ENCODE measurements at regions not wholly inside any gene's neighbourhood (a gene's known extent, or its start where the extent isn't known, plus 50 kb on each side); places are given as distances from the start of the nearest gene placed in this dataset.

- peaks cover 0 to 3% (median 0%) of the 10 kb centered on the region in 9 donors for H3K27me3 ChIP-seq
- no peak overlapping the region for H3K27ac ChIP-seq
- intact Hi-C loops (cut with DNase I), result no loop called here
- no peaks in the 10 kb centered on the region for H3K9me3 ChIP-seq
- WGBS, 4 donors, result 88 to 91% (median 89%) methylated on average over 16 to 20 of the region's 20 CpGs
- H3K36me3 ChIP-seq, result no peaks in the 10 kb centered on the region
- TF ChIP-seq POLR2A (IDR thresholded peaks at IDR 0.05) (no peak), CTCF (IDR thresholded peaks at IDR 0.05) (no peak)
- no peaks in the 10 kb centered on the region for H3K4me1 ChIP-seq
- no peak overlapping the region for H3K4me3 ChIP-seq
- ATAC-seq, result no peak
- DNase-seq, result no peak
These were observed 136.6 kb upstream of the ASB18 start for GRCh38 chr2:236400594-236401360.

GRCh38 chr2:236402033-236402790, 138.0 kb upstream of the ASB18 start:
- DNase-seq (no peak), ATAC-seq (no peak)
- H3K36me3 ChIP-seq, result no peaks in the 10 kb centered on the region
- H3K9me3 ChIP-seq, result no peaks in the 10 kb centered on the region
- no peaks in the 10 kb centered on the region for H3K4me1 ChIP-seq
- 73 to 80% (median 73%) methylated on average over 11 to 12 of the region's 12 CpGs for WGBS, 4 donors
- TF ChIP-seq POLR2A (IDR thresholded peaks at IDR 0.05) (no peak), CTCF (IDR thresholded peaks at IDR 0.05) (no peak)
- no peak overlapping the region for H3K27ac ChIP-seq
- intact Hi-C loops (cut with DNase I), result no loop called here
- H3K27me3 ChIP-seq, result peaks cover 0 to 3% (median 0%) of the 10 kb centered on the region in 9 donors
- no peak overlapping the region for H3K4me3 ChIP-seq

- no peaks in the 10 kb centered on the region for H3K36me3 ChIP-seq
- WGBS, 4 donors, result 82 to 96% (median 90%) methylated on average over 4 of the region's 4 CpGs
- no peak overlapping the region for H3K4me3 ChIP-seq
- ATAC-seq, result no peak
- no peak for TF ChIP-seq POLR2A (IDR thresholded peaks at IDR 0.05)
- TF ChIP-seq CTCF (IDR thresholded peaks at IDR 0.05), result no peak
- no peak for DNase-seq
- H3K9me3 ChIP-seq, result no peaks in the 10 kb centered on the region
- H3K27me3 ChIP-seq, result peaks cover 0 to 3% (median 0%) of the 10 kb centered on the region in 9 donors
- no peaks in the 10 kb centered on the region for H3K4me1 ChIP-seq
- intact Hi-C loops (cut with DNase I), result no loop called here
- no peak overlapping the region for H3K27ac ChIP-seq
These were observed 138.9 kb upstream of the ASB18 start for GRCh38 chr2:236403125-236403524.

- Histone ChIP-seq H3K4me3 (no peak overlapping the region), H3K4me1 (no peaks in the 10 kb centered on the region), H3K9me3 (peaks cover 0 to 3% (median 0%) of the 10 kb centered on the region in 12 donors), H3K27me3 (peaks cover 0 to 3% (median 0%) of the 10 kb centered on the region in 9 donors), H3K27ac (no peak overlapping the region), H3K36me3 (no peaks in the 10 kb centered on the region)
- intact Hi-C loops (cut with DNase I), result no loop called here
- DNase-seq, result no peak
- 88 to 91% (median 89%) methylated on average over 10 of the region's 10 CpGs for WGBS, 4 donors
- TF ChIP-seq POLR2A (IDR thresholded peaks at IDR 0.05) (no peak), CTCF (IDR thresholded peaks at IDR 0.05) (no peak)
- no peak for ATAC-seq
These were observed 139.6 kb upstream of the ASB18 start for GRCh38 chr2:236403811-236404210.
